ENCODE measurements at regions not wholly inside any gene's neighbourhood (a gene's known extent, or its start where the extent isn't known, plus 50 kb on each side); places are given as distances from the start of the nearest gene placed in this dataset.
"Not testable (repeated sequence)": the region's sequence is repeated elsewhere in the genome, so short reads cannot be mapped to it uniquely, and the experiment has no call there.

- TF ChIP-seq CTCF (IDR thresholded peaks at IDR 0.05); POLR2AphosphoS5 (IDR thresholded peaks at IDR 0.05; ENCODE audit: low read depth, low read length); TCF7L2 (IDR thresholded peaks at IDR 0.05; ENCODE audit: low read depth, low read length); REST (IDR thresholded peaks at IDR 0.05; ENCODE audit: insufficient read depth in 1 of 2, low read depth in 2 of 2, low read length in 1 of 2); SIN3A (IDR thresholded peaks at IDR 0.05; ENCODE audit: borderline replicate concordance, insufficient read depth, low read depth, low read length): not testable (repeated sequence)
These were observed 99.4 kb upstream of the NBPF12 start for GRCh38 chr1:146838725-146839124.
